PC-9 (cell line): ENCODE measurements at regions not wholly inside any gene's neighbourhood (a gene's known extent, or its start where the extent isn't known, plus 50 kb on each side); places are given as distances from the start of the nearest gene placed in this dataset.

Experiments
- BruUV-seq: library from RNA; stranded (reverse); fragments of 400-500 nt; replicated peaks from 2 replicates; lab custom pipeline; 2021; lab: Mats Ljungman, UMichigan
- CTCF ChIA-PET: fragments of 300-600 bp; sonication (Branson Sonifier 250); formaldehyde crosslinking; loops from one replicate; lab custom pipeline; 2022; ENCODE audit warnings: antibody characterized with exemption; lab: Charles Lee
- POLR2A ChIA-PET: fragments of 300-600 bp; sonication (Branson Sonifier 250); formaldehyde crosslinking; loops from one replicate; lab custom pipeline; 2022; ENCODE audit warnings: antibody characterized with exemption; ENCODE audit not compliant: unreplicated experiment; lab: Charles Lee
- DNase-seq, 2 experiments: peaks; one replicate each; pipeline versions ENCODE4 v3.0.0 to v3.0.0-alpha.2; 2015 to 2022; ENCODE audit warnings: mixed read lengths in 1 of 2
- H2AFZ ChIP-seq: fragments of 200-600 bp; sonication (generic); 2 replicates; pipeline ENCODE4 v1.8.1; 2017; ENCODE audit warnings: antibody characterized with exemption
- H3F3A ChIP-seq: fragments of 200-600 bp; sonication (generic); 2 replicates; pipeline ENCODE4 v1.8.1; 2017; ENCODE audit warnings: antibody characterized with exemption, mild to moderate bottlenecking, low read depth; ENCODE audit not compliant: insufficient read depth
- H3K27ac ChIP-seq: fragments of 200-600 bp; sonication (generic); 2 replicates; pipeline ENCODE4 v1.6.1; 2016; ENCODE audit warnings: mixed run types
- H3K27me3 ChIP-seq: fragments of 200-600 bp; sonication (generic); 2 replicates; pipeline ENCODE4 v1.6.1; 2016; ENCODE audit warnings: low read depth, mixed run types; ENCODE audit not compliant: insufficient read depth
- H3K36me3 ChIP-seq: fragments of 200-600 bp; sonication (generic); 2 replicates; pipeline ENCODE4 v1.6.1; 2016; ENCODE audit warnings: low read depth, mixed run types
- H3K4me1 ChIP-seq: fragments of 200-600 bp; sonication (generic); replicated peaks from 2 replicates; pipeline ENCODE4 v1.6.1; 2016; ENCODE audit warnings: mixed run types; ENCODE audit not compliant: insufficient read depth
- H3K4me2 ChIP-seq: fragments of 200-600 bp; sonication (generic); 2 replicates; pipeline ENCODE4 v1.6.1; 2017; ENCODE audit warnings: mixed run types
- H3K4me3 ChIP-seq: fragments of 200-600 bp; sonication (generic); 2 replicates; pipeline ENCODE4 v1.6.1; 2016; ENCODE audit warnings: mixed run types
- H3K79me2 ChIP-seq: fragments of 200-600 bp; sonication (generic); 2 replicates; pipeline ENCODE4 v1.6.1; 2017; ENCODE audit warnings: low read depth, mixed run types
- H3K9me2 ChIP-seq: fragments of 200-600 bp; sonication (generic); 2 replicates; pipeline ENCODE4 v1.8.1; 2017; ENCODE audit warnings: mild to moderate bottlenecking; ENCODE audit not compliant: insufficient read depth
- H3K9me3 ChIP-seq: fragments of 200-600 bp; sonication (generic); 2 replicates; pipeline ENCODE4 v1.8.1; 2016; ENCODE audit warnings: low read depth; ENCODE audit not compliant: insufficient read depth
- H4K20me1 ChIP-seq: fragments of 200-600 bp; sonication (generic); 2 replicates; pipeline ENCODE4 v1.8.1; 2017; ENCODE audit not compliant: insufficient read depth
- EZH2 ChIP-seq: fragments of 200-600 bp; sonication (generic); IDR thresholded peaks from 2 replicates; pipeline ENCODE4 v1.8.0; 2017; ENCODE audit warnings: antibody characterized with exemption, low read depth
- intact Hi-C: fragments of 100-400 bp; cut with micrococcal nuclease; formaldehyde crosslinking; loops from one replicate; pipeline ENCODE4 v1.10.0; 2022; ENCODE audit not compliant: unreplicated experiment
- TF ChIP-seq, protein P1 (sequence below): fragments of 200-600 bp; sonication (generic); conservative IDR thresholded peaks from 2 replicates; pipeline ENCODE4 v1.6.1; 2017; ENCODE audit warnings: mixed run types, antibody characterized with exemption, mild to moderate bottlenecking, moderate library complexity

DNA sequence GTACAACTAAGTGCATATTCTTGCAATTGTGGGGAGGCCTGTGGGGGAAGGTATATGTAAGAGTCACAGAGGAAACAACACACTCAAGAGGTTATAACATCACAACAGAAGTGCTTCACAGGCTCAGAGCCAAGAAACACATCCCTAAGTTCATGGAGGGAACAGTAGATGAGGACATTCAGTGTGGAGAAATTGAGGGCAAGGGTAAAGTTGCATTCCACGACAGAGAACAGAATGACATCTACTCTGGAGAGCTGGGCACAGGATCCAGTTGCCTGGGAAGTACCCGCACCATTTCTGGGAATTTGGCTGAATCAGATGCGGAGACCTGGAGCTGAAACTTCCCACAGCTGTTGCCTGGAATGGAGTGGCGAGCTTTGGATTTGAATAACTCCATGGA, 197.2 kb downstream of the NXNL2 start:
- Histone ChIP-seq H4K20me1 (no peaks in the 10 kb centered on the region), H3K36me3 (no peaks in the 10 kb centered on the region), H3K9me3 (no peaks in the 10 kb centered on the region), H3K79me2 (no peaks in the 10 kb centered on the region), H3K4me2 (no peak overlapping the region), H3K27ac (no peak overlapping the region), H3K4me3 (no peak overlapping the region), H3F3A (no peaks in the 10 kb centered on the region), H2AFZ (no peak overlapping the region), H3K9me2 (no peaks in the 10 kb centered on the region), H3K4me1 (0 out of 2 replicates have a peak, but pooled peaks cover 5% of the 10 kb centered on the region), H3K27me3 (no peaks in the 10 kb centered on the region)
- POLR2A ChIA-PET = no interaction called here
- BruUV-seq = no TSS peak
- TF ChIP-seq, protein P1, sequence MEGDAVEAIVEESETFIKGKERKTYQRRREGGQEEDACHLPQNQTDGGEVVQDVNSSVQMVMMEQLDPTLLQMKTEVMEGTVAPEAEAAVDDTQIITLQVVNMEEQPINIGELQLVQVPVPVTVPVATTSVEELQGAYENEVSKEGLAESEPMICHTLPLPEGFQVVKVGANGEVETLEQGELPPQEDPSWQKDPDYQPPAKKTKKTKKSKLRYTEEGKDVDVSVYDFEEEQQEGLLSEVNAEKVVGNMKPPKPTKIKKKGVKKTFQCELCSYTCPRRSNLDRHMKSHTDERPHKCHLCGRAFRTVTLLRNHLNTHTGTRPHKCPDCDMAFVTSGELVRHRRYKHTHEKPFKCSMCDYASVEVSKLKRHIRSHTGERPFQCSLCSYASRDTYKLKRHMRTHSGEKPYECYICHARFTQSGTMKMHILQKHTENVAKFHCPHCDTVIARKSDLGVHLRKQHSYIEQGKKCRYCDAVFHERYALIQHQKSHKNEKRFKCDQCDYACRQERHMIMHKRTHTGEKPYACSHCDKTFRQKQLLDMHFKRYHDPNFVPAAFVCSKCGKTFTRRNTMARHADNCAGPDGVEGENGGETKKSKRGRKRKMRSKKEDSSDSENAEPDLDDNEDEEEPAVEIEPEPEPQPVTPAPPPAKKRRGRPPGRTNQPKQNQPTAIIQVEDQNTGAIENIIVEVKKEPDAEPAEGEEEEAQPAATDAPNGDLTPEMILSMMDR = no peak
- no peak for TF ChIP-seq EZH2
- CTCF ChIA-PET = no interaction called here
- DNase-seq = no peak
- intact Hi-C loops = no loop called here

DNA sequence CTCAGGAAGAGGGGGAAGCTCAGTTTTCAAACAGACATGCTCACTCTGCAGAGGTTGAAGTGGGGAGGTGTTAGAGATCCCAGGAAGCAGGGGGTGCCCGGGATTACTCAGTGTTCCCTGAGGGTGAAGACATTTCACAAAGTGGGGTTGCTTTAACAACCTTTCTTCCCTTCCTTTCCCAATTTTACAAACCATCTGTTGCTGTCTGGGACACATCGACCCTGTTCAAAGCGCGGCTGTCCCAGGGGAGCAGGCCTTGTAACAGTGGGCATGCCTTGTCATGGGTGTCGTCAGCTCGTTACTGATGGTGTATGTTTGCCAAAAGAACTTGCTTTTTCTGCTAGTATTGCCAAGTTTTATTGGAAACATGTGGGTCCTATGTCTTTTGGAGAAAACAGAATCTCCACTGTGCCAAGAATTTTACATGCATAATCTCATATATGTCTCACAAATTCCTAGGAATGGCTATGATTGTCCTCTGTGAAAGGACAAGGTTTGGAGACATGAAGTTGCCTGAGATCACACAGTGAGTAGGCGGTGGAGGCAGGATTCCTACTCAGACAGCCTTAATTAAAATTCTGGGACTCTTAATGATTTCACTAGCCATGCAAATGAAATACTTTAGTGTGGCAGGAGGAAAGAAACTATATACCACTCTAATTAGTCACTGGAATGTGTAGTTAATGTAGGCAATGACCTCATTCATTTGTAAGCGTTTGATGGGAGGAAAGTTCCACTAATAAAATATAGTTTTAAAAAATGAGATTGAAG, 198.9 kb downstream of the NXNL2 start:
- Histone ChIP-seq H3K4me3 (no peak overlapping the region), H4K20me1 (no peaks in the 10 kb centered on the region), H3K27ac (no peak overlapping the region), H3K9me3 (no peaks in the 10 kb centered on the region), H2AFZ (no peak overlapping the region), H3K4me1 (0 out of 2 replicates have a peak, but pooled peaks cover 5% of the 10 kb centered on the region), H3K79me2 (no peaks in the 10 kb centered on the region), H3K27me3 (no peaks in the 10 kb centered on the region), H3K4me2 (no peak overlapping the region), H3K36me3 (no peaks in the 10 kb centered on the region), H3K9me2 (no peaks in the 10 kb centered on the region), H3F3A (no peaks in the 10 kb centered on the region)
- intact Hi-C loops = no loop called here
- no TSS peak for BruUV-seq
- ChIA-PET POLR2A (no interaction called here), CTCF (no interaction called here)
- no peak for DNase-seq
- TF ChIP-seq EZH2 = no peak
- TF ChIP-seq, protein P1 = no peak

DNA sequence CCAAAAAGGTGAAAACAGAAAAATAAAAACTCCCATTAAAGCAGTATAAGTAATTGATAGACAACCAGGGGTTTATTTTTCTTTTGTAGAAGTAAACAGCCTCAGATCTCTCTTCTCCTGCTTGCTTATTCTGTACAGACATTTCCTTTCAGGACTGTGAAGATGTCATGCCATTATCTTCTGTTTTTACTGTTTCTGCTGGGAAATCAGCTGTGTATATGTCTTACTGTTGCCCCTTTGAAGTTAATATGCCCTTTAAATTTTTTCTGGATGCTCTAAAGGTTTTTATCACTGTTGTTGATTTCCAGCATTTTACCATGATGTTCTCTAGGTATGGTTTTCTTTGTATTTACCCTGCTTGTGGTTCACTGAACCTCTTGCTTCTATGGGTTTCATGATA, 199.5 kb downstream of the NXNL2 start:
- CTCF ChIA-PET = interaction anchor here (0.5 kb wide), 1 partner anchor 716 kb away, joined by 3 read pairs; no protein-coding TSS in a partner anchor
- no peak overlapping the region for H2AFZ ChIP-seq
- H3F3A ChIP-seq = no peaks in the 10 kb centered on the region
- H4K20me1 ChIP-seq = no peaks in the 10 kb centered on the region
- no peaks in the 10 kb centered on the region for H3K9me3 ChIP-seq
- no peaks in the 10 kb centered on the region for H3K9me2 ChIP-seq
- BruUV-seq = no TSS peak
- no peaks in the 10 kb centered on the region for H3K79me2 ChIP-seq
- H3K4me1 ChIP-seq = 0 out of 2 replicates have a peak, but pooled peaks cover 5% of the 10 kb centered on the region
- no peak overlapping the region for H3K27ac ChIP-seq
- no peak overlapping the region for H3K4me3 ChIP-seq
- no peaks in the 10 kb centered on the region for H3K27me3 ChIP-seq
- DNase-seq = no peak
- TF ChIP-seq EZH2 = no peak
- TF ChIP-seq, protein P1 = no peak
- POLR2A ChIA-PET = interaction anchor here (0.7 kb wide), 1 partner anchor 443 kb away, joined by 3 read pairs; no protein-coding TSS in a partner anchor
- intact Hi-C loops = no loop called here
- no peaks in the 10 kb centered on the region for H3K36me3 ChIP-seq
- no peak overlapping the region for H3K4me2 ChIP-seq
